Osteoblast (primary cell): ENCODE measurements at regions not wholly inside any gene's neighbourhood (a gene's known extent, or its start where the extent isn't known, plus 50 kb on each side); places are given as distances from the start of the nearest gene placed in this dataset.

ENCODE experiments used
- DNase-seq: peaks from one replicate; pipeline ENCODE4 v3.0.0; 2011; ENCODE audit warnings: low spot score, mixed read lengths; ENCODE audit not compliant: insufficient read length; ENCODE audit errors: missing footprints
- H2AFZ ChIP-seq: 2 replicates; pipeline ENCODE4 v1.6.0; 2011; ENCODE audit warnings: mild to moderate bottlenecking, low read length
- H3K27ac ChIP-seq: 2 replicates; pipeline ENCODE4 v1.5.1; 2011; ENCODE audit warnings: mild to moderate bottlenecking, low read depth, low read length, moderate library complexity
- H3K27me3 ChIP-seq: 2 replicates; pipeline ENCODE4 v1.6.0; 2012; ENCODE audit warnings: mild to moderate bottlenecking, control low read depth, inconsistent platforms, low read length, moderate library complexity; ENCODE audit not compliant: insufficient read depth
- H3K36me3 ChIP-seq: 2 replicates; pipeline ENCODE4 v1.5.1; 2011; ENCODE audit warnings: mild to moderate bottlenecking, low read length, control low read depth, moderate library complexity; ENCODE audit not compliant: insufficient read depth
- H3K4me1 ChIP-seq: 2 replicates; pipeline ENCODE4 v1.5.1; 2011; ENCODE audit warnings: mild to moderate bottlenecking, low read length, control low read depth, moderate library complexity; ENCODE audit not compliant: insufficient read depth
- H3K4me2 ChIP-seq: 2 replicates; pipeline ENCODE4 v1.6.0; 2011; ENCODE audit warnings: mild to moderate bottlenecking, low read length; ENCODE audit not compliant: insufficient read depth
- H3K4me3 ChIP-seq: fragments of 200-600 bp; sonication (generic); 3 replicates; pipeline ENCODE4 v1.5.1; 2012; ENCODE audit warnings: mild to moderate bottlenecking, low read length, inconsistent platforms; ENCODE audit not compliant: insufficient read depth
- H3K79me2 ChIP-seq: 2 replicates; pipeline ENCODE4 v1.6.0; 2012; ENCODE audit warnings: mild to moderate bottlenecking, low read length, control low read depth, inconsistent platforms; ENCODE audit not compliant: insufficient read depth
- H3K9me3 ChIP-seq: 2 replicates; pipeline ENCODE4 v1.5.1; 2011; ENCODE audit warnings: low read depth, low read length, control low read depth
- H4K20me1 ChIP-seq: 2 replicates; pipeline ENCODE4 v1.6.0; 2012; ENCODE audit warnings: mild to moderate bottlenecking, low read length, control low read depth; ENCODE audit not compliant: insufficient read depth
- CTCF ChIP-seq: IDR thresholded peaks from 2 replicates; pipeline ENCODE4 v1.5.1; 2011; ENCODE audit warnings: mild to moderate bottlenecking, low read depth, low read length, moderate library complexity; ENCODE audit errors: extremely low read depth

- H3K4me2 ChIP-seq: no peak overlapping the region
- H3K27ac ChIP-seq: no peak overlapping the region
- H4K20me1 ChIP-seq: no peaks in the 10 kb centered on the region
- H3K9me3 ChIP-seq: no peaks in the 10 kb centered on the region
- H3K4me1 ChIP-seq: no peaks in the 10 kb centered on the region
- H3K4me3 ChIP-seq: no peak overlapping the region
- H3K79me2 ChIP-seq: no peaks in the 10 kb centered on the region
- DNase-seq: no peak
- H3K27me3 ChIP-seq: no peaks in the 10 kb centered on the region
- H2AFZ ChIP-seq: no peak overlapping the region
- TF ChIP-seq CTCF: no peak
- H3K36me3 ChIP-seq: no peaks in the 10 kb centered on the region
These were observed 231.8 kb downstream of the MAP2K4 start for GRCh38 chr17:12252462-12252861.

- H2AFZ ChIP-seq: no peak overlapping the region
- no peak overlapping the region for H3K4me3 ChIP-seq
- TF ChIP-seq CTCF: no peak
- H3K27ac ChIP-seq: no peak overlapping the region
- no peaks in the 10 kb centered on the region for H3K79me2 ChIP-seq
- H3K4me2 ChIP-seq: no peak overlapping the region
- DNase-seq: no peak
- no peaks in the 10 kb centered on the region for H4K20me1 ChIP-seq
- no peaks in the 10 kb centered on the region for H3K27me3 ChIP-seq
- H3K36me3 ChIP-seq: no peaks in the 10 kb centered on the region
- H3K9me3 ChIP-seq: no peaks in the 10 kb centered on the region
- no peaks in the 10 kb centered on the region for H3K4me1 ChIP-seq
These were observed 233.8 kb downstream of the MAP2K4 start for GRCh38 chr17:12254460-12254859.

GRCh38 chr17:12256380-12256995, 235.8 kb downstream of the MAP2K4 start:
- Histone ChIP-seq H3K27ac (no peak overlapping the region), H3K36me3 (no peaks in the 10 kb centered on the region), H3K9me3 (no peaks in the 10 kb centered on the region), H3K4me1 (no peaks in the 10 kb centered on the region), H3K27me3 (no peaks in the 10 kb centered on the region), H2AFZ (no peak overlapping the region), H3K79me2 (no peaks in the 10 kb centered on the region), H3K4me2 (no peak overlapping the region), H3K4me3 (no peak overlapping the region), H4K20me1 (no peaks in the 10 kb centered on the region)
- TF ChIP-seq CTCF: peak; percentile 78
- DNase-seq: peak; percentile 75

GRCh38 chr17:12257176-12257575, 236.5 kb downstream of the MAP2K4 start:
- no peak for DNase-seq
- H3K27ac ChIP-seq: no peak overlapping the region

More at GRCh38 chr17:12257176-12257575, 236.5 kb downstream of the MAP2K4 start:
- no peaks in the 10 kb centered on the region for H3K9me3 ChIP-seq
- no peaks in the 10 kb centered on the region for H3K36me3 ChIP-seq
- no peaks in the 10 kb centered on the region for H4K20me1 ChIP-seq
- H3K4me2 ChIP-seq: no peak overlapping the region
- H3K4me3 ChIP-seq: no peak overlapping the region
- H3K79me2 ChIP-seq: no peaks in the 10 kb centered on the region
- TF ChIP-seq CTCF: no peak
- no peaks in the 10 kb centered on the region for H3K27me3 ChIP-seq
- no peak overlapping the region for H2AFZ ChIP-seq
- no peaks in the 10 kb centered on the region for H3K4me1 ChIP-seq
